HG03575 (cell line): ENCODE measurements at regions not wholly inside any gene's neighbourhood (a gene's known extent, or its start where the extent isn't known, plus 50 kb on each side); places are given as distances from the start of the nearest gene placed in this dataset.
"Not testable (repeated sequence)": the region's sequence is repeated elsewhere in the genome, so short reads cannot be mapped to it uniquely, and the experiment has no call there.

Source experiments
- ATAC-seq: cut with Tn5 transposase; IDR thresholded peaks from one replicate; pipeline ENCODE4 v1.9.1; 2021; ENCODE audit not compliant: unreplicated experiment, insufficient number of reproducible peaks, low FRiP score; ENCODE audit errors: extremely low read depth

DNA sequence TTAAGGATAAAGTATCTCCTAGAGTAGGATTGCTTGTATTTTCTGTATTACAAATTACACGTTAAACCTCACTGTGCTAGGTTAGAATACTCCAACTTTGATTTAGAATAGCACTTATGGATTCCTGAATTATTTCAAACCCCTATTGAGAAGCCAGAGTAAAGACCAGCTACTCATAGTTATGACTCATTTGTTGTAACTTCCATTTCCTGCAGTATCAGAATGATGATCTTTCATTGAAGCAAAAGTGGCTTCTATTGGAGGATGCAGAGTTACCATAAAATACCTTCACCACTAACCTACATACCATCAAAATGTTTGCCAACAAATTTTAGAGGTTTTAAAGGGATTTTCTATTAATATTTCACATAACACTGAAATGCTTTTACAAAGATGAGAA, 1322.7 kb upstream of the ALCAM start:
- no peak for ATAC-seq

DNA sequence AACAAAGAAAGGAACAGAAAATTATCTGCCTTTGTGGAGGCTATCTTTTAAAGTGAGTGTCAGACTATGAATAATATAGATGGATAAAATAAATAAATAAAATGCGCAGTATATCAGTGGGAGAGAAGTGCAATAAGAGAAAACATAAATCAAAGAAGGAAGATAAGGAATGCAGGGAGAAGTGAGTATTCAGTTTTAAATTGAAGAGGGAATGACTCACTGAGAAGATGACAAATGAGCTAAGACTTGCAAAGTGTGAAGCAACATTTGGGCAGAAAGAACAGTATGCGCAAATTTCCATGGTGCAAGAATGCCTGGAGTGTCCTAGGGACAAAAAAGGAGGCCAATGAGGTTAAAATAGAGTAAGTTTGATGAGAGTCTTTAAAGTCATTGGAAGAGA, 1300.1 kb upstream of the ALCAM start:
- no peak for ATAC-seq

DNA sequence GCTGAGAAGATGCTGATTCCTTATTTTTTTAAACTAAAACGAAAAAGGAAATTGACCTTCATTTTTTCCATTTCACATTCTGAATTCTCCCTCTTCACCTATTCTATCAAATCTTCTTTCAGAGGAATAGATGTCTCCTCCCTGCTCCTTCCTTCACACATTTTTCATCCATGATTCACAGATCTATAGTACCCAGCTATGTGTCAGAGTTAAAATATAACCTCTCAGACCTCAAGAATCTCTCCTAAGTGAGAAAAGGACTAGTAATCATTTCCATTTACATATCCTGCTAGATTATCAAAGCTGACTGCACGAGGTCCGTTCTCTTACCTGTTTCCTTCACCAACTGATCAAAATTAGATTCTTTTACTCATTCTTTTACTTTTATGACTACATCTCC, 1297.6 kb upstream of the ALCAM start:
- ATAC-seq: no peak

DNA sequence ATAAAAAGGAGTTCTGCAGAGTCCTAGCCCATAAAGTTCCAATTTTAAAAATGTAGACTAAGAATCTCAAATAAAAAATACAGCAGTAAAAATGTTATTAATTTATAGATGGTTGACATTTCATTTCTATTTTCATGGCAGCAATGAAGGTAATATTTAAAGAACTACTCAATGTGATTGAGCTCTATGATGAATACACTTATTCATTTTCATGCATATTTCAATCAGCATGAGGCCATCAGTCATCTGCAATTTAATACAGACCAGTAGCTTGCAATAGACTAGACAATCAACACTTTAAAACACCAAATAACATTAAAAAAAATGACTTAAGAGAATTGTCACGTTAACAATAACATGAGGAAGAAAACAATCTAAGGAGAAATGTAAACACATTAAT, 1295.8 kb upstream of the ALCAM start:
- no peak for ATAC-seq

DNA sequence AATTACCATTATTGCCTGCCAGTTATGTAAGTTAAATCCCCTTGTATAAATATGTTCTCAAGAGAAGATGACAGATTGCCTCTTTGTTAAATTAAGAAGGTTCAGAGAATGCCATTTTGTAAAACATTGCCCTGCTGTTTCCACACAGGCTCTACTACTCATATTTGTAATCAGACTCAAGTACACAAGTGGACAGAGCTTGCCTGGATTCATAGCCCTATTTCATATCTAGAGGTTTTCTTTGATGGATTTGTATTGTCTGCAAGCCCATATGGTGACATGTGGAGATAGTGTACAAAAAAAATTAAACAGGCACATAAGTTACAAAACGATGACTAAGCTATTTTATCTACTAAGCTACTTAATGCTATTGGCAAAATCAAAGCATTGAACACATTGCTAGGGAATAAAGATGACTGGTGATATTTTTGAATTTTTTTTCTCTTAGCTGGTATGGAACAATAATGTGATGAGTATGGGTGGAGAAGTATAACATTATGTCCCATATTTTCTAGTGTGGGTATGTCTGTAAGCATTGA, 1286.6 kb upstream of the ALCAM start:
- no peak for ATAC-seq

DNA sequence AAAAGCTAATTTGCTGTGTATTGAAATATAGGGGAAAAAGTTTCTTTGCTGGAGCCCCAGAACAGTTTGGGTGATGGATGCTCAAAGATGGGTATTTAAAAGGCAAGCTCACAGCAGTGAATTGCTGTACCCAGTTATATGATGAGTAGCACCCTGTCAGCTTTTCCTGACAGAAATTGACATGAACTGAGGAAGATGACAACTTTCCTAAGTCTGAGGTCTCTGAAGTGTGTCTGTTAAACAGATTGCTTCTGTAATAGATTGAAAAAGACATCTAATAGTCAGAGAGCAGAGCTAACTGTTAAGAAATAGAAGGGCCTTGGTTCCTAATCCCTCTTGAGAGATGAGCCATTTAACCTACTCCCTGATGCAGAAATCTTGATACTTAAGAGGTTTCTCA, 1278.0 kb upstream of the ALCAM start:
- no peak for ATAC-seq

DNA sequence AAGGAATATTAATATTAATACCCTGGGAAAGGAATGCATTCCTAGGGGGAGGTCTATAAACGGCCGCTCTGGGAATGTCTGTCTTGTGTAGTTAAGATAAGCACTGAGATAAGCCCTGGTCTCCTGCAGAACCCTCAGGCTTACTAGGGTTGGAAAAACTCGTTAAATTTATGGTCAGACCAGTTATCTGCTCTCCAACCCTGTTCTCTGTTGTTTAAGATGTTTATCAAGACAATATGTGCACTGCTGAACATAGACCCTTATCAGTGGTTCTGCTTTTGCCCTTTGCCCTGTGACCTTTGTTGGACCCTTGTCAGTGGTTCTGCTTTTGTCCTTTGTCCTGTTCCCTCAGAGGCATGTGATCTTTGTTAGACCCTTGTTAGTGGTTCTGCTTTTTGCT, 1276.7 kb upstream of the ALCAM start:
- not testable (repeated sequence) for ATAC-seq

DNA sequence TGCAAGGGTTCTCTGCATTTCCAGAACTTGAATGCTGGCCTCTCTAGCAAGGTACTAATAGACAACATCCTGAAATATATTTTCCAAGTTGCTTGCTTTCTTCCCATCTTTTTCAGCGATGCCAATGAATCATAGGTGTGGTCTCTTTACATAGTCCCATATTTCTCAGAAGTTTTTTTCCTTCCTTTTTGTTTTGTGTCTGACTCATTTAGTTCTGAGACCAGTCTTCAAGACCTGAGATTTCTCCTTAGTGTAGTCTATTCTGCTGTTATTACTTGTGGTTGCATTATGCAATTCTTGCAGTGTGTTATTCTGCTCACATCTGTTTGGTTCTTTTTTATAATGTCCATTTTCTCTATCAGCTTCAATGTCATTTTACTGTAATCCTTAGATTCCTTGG, 1265.0 kb upstream of the ALCAM start:
- no peak for ATAC-seq

DNA sequence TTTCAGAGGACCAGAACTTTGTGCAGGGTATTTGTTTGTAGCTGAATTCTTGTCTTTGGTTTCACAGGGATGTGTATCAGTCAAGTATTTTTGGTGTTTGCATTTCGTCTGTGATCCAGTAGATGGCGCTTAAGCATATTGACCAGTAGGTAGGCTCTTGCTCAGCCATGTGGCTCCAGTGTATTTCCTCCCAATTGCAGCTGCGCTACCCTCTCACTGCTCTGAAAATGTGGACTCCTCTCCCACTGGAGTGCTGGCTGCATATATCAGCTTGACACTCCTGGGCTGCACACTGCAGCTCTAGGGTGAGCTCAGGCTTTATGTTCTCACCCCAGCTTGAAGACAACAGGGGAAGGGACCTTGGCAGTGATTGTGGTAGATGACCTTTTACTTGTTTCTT, 1264.3 kb upstream of the ALCAM start:
- ATAC-seq: peak; percentile 99

DNA sequence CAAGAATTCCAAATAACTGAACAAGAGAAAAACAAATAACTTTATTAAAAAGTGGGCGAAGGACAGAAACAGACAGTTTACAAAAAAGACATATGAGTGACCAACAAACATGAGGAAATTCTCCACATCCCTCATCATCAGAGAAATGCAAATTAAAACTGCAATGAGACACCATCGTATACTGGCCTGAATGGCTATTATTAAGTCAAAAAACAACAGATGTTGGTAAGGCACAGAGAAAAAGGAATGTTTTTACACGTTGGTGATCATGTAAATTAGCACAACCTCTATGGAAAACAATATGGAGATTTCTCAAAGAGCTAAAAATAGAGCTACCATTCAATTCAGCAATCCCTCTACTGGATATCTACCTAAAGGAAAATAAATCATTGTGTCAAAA, 1260.4 kb upstream of the ALCAM start:
- ATAC-seq: no peak

DNA sequence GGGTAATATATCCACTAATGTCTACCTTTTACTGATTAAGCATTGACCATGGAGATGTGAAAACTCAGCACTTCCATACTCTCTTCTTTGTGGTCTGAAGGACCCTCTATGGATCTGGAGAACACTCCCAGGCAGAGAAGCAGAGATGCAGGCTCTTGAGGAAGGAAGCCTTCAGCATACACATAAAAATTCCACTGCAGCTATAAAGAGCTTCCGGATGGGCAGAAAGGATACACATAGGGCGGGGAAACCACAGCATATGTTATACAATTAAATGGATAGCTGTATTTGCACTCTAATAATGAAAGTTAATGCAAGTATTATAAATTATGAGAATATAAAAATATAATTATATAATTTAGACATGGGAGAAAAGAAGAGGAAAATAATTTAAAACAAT, 1258.2 kb upstream of the ALCAM start:
- no peak for ATAC-seq

DNA sequence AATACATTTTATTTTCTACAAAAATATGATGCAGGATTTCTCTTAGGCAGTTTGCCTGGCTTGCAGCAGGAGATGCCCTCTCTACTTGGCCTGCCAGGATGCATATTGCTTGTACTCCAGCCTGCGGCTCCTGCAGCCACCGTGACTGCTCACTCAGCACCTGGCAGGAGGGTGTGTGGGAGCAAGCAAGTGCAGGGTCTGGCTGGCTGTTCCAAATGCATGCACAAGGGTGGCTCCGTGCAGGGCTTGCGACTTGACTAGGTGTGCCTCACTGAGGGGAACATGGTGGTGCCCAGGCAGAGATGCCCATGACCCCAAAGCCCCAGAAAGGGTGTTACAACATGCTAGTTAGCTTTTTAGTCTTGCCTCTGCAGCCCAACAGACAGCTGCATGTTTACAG, 1240.2 kb upstream of the ALCAM start:
- ATAC-seq: no peak

DNA sequence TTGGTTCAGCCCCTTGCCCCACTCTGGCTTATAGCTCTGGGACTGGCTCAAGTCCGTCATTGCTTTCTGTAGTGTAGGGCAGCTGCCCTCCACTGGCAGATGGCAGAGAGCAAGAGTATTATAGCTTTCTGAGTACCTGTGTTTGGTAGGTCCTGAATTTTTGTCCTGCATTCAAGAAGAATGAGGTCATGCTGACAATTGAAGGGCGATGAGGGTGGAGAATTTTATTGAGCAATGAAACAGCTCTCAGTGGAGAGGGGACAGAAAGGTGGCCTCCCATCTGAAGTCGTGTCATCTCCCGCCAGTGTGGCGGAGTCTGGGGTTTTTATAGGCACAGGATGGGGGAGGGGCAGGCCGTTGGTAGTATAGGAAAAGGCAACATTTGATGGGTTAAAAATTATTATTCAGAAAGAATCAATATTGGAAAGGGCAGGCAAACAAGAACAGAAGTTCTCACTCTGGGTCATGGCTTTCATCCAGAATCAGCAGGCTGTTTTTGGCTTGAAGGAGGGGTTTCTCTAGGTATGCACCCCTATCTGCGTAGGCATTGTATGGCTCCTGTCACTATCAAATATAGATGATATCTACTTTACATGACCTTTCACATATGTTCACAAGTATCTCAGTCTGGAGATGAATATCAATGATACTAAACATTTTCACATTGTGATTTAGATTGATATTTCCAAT, 1239.7 kb upstream of the ALCAM start:
- ATAC-seq: no peak

DNA sequence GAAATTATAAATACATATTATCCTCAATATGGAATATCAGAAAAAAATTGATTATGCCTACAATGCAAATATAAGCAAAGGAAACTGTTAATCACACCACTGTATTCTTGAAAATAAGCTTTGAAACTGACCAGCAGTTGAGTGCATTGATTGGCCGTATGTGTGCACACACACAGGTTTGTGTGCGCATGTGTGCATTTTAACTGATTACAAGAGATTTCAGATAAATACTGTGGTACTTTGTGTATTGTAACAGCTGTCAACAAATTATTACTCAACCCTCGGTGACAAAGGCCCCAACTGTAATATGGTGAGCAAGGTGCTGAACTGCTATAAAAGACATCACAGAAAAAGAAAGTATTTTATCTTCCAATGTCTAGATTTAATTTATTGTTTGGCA, 1238.9 kb upstream of the ALCAM start:
- no peak for ATAC-seq

DNA sequence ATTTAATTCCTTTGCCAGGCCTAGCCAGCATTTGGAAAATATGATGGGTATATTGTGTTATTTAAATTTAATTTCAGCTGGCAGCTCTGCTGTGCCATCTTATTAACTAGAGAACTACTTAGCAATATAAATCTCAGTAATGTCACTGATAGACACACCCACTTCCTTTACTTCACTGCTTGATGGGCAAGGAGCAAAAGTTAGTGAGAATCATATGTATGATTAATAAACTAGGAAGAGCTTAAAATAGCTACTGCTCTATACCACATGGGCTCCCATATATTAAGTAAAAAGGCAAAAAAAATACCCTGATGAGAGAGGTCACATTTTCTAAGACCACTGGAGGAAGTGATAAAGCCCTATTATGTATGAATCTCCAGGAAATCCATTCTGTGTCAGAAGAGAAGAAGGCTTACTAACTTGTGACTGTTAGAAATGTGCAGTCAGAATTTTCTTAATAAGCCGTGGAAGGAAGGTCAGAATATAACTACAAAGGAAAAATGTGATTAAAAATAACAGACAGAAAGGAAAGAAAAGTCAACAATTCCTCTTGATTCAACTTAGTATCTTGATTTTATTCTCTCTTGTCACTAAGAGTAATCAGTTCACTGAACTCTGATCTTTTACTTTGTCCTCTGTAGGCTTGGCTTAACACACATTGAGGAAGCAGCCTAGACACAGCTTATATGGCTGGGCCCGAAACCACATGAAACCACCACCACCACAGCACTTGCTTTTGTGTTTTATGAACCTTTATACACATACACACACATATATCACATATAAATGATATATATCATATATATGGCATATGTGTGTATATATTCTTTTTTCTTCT, 1233.9 kb upstream of the ALCAM start:
- no peak for ATAC-seq

DNA sequence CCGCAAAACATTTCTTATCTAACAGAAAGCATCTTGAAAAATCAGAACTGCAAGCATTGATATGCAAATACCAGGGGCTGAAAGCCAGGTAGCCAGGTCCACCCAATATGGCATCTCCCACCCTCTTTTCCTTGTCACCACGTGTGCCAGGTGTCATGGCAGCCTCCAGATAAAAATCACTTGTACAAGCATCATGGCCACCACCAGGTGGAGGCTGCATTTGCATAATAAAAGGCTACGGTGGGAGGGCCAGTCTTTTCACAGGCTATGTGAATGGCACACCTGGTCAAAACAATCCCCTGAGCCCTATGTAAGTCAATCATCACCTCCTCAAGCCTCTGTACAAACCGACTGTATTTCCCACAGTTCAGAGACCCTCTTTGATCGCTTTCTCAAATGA, 1233.1 kb upstream of the ALCAM start:
- no peak for ATAC-seq

DNA sequence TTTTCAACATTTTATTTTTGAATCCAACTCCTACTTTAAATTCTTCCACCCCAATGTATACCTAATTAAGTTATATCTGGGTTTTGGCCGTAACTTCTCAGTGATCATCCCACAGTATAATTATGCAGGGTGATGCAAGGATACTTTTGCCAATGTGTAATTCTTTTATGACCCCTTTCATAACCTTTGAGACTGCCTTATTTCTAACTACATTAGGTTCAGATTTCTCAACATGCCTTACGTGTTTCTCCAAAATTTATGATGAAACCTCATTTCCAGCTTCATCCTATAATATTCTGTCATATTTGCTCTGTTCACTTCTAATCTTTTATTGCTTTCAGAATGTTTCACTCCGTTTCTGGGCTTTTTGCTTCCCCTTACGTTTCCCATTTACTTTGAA, 1229.6 kb upstream of the ALCAM start:
- no peak for ATAC-seq

DNA sequence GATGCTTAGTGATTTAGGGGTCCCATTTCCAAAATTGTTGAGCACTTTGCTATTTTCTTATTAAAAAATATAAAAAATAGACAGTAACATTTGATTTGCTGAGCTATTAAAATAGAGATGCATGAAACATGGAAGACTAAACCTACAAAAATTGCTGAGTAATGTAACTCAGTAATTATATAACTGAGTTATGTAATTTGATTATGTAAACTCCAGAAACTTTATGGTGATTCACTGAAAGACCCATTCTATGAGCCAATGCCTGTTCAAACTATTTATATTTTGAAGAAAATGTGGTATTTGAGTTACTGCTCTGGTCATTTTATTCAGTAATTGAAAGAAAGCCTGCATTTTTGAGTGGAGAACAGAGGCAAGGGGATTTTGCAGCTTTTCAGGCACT, 1221.5 kb upstream of the ALCAM start:
- no peak for ATAC-seq

DNA sequence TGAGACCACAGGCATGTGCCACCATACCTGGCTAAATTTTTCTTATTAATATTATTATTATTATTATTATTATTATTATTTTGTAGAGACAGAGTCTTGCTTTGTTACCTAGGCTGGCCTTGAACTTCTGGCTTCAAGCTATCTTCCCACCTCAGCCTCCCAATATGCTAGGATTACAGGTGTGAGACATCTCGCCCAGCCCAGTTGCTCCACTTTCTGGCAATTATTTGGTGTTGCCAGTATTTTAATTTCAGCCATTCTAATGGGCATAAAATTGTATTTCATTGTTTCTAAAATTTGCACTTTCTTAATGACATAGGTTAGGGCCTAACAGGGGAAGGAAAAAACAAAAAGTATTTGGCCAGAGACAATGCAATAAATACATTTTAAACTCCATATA, 1217.6 kb upstream of the ALCAM start:
- ATAC-seq: no peak

DNA sequence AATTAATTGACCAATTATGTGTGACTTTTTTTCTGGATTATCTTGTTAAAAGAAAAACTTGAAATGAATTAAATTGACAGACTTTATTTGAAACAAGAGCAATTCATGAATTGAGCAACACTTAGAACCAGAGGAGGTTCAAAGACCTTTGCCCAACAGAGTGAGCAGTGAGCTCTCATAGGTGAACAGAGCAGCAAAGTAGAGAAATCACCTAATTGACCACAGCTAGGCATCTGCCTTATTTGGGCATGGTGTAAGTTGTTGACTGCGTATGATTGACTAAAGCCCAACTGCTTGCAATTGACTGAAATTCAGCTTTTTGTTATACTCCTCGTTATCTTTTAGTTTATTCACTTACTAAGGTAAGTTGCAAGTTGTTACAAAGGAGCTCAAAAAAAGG, 1216.0 kb upstream of the ALCAM start:
- ATAC-seq: no peak
